ENCODE measurements at regions not wholly inside any gene's neighbourhood (a gene's known extent, or its start where the extent isn't known, plus 50 kb on each side); places are given as distances from the start of the nearest gene placed in this dataset.

DNA sequence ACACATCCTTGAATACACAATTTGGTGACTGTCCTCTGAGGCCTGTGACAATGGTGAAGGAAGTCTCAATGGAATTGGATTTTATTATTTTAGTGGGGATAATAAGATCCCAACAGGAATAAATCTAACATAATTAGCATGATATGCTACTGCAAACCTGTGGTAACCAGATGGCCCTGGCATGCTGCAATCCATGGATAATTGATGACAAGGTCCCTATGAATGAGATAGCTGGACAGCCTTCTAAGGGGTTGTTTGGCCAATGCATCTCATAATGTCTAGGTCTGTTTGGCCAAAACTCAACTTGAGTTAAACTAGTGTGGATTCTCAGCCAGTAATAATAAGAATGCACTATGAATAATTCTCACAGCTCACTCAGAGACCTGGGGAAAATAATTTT is 145.3 kb upstream of the GALNTL6 start:
- DNase-seq = no peak
- no peak overlapping the region for H3K9ac ChIP-seq (ENCODE audit: low read length)
- no peaks in the 10 kb centered on the region for H4K20me1 ChIP-seq (ENCODE audit: insufficient read depth, low read length)
- H3K9me3 ChIP-seq (replicated peaks; ENCODE audit: insufficient read depth, low read length) = no peaks in the 10 kb centered on the region
- no peaks in the 10 kb centered on the region for H3K9me2 ChIP-seq (replicated peaks; ENCODE audit: insufficient read depth, low read length)
- no peak overlapping the region for H3K27ac ChIP-seq (ENCODE audit: low read length)
- no peak for TF ChIP-seq EZH2phosphoT487 (IDR thresholded peaks at IDR 0.05; ENCODE audit: low read length)
- no peak for TF ChIP-seq CTCF (IDR thresholded peaks at IDR 0.05; ENCODE audit: low read length)
- TF ChIP-seq EZH2 (optimal IDR thresholded peaks at IDR 0.05; ENCODE audit: low read depth, low read length) = no peak
- no peak overlapping the region for H3K4me2 ChIP-seq (ENCODE audit: low read depth, low read length)
- no peak overlapping the region for H3K4me3 ChIP-seq (ENCODE audit: low read length)
- no peak overlapping the region for H2AFZ ChIP-seq (ENCODE audit: low read length)
- H3K36me3 ChIP-seq (replicated peaks; ENCODE audit: insufficient read depth, low read length) = no peaks in the 10 kb centered on the region
- no peaks in the 10 kb centered on the region for H3K79me2 ChIP-seq (ENCODE audit: low read length)
- no peaks in the 10 kb centered on the region for H3K4me1 ChIP-seq (ENCODE audit: low read length)
- no peaks in the 10 kb centered on the region for H3F3A ChIP-seq (ENCODE audit: insufficient read depth, low read length)
- no peaks in the 10 kb centered on the region for H3K27me3 ChIP-seq (replicated peaks; ENCODE audit: insufficient read depth, low read length)

GRCh38 chr4:171651071-171651470 is 162.1 kb upstream of the GALNTL6 start:
- no peak overlapping the region for H2AFZ ChIP-seq (ENCODE audit: low read length)
- H3K36me3 ChIP-seq (replicated peaks; ENCODE audit: insufficient read depth, low read length) = no peaks in the 10 kb centered on the region
- no peak overlapping the region for H3K27ac ChIP-seq (ENCODE audit: low read length)
- H3K9me3 ChIP-seq (replicated peaks; ENCODE audit: insufficient read depth, low read length) = no peaks in the 10 kb centered on the region
- no peaks in the 10 kb centered on the region for H3F3A ChIP-seq (ENCODE audit: insufficient read depth, low read length)
- peaks cover 3% of the 10 kb centered on the region; the same call in 1 of the 2 replicates for H3K27me3 ChIP-seq (replicated peaks; ENCODE audit: insufficient read depth, low read length)
- H3K9me2 ChIP-seq (replicated peaks; ENCODE audit: insufficient read depth, low read length) = no peaks in the 10 kb centered on the region
- H3K79me2 ChIP-seq (ENCODE audit: low read length) = no peaks in the 10 kb centered on the region
- DNase-seq = no peak
- H3K4me2 ChIP-seq (ENCODE audit: low read depth, low read length) = no peak overlapping the region
- no peak overlapping the region for H3K4me3 ChIP-seq (ENCODE audit: low read length)
- H4K20me1 ChIP-seq (ENCODE audit: insufficient read depth, low read length) = no peaks in the 10 kb centered on the region
- no peak overlapping the region for H3K9ac ChIP-seq (ENCODE audit: low read length)
- no peaks in the 10 kb centered on the region for H3K4me1 ChIP-seq (ENCODE audit: low read length)
- no peak for TF ChIP-seq EZH2phosphoT487 (IDR thresholded peaks at IDR 0.05; ENCODE audit: low read length)
- no peak for TF ChIP-seq CTCF (IDR thresholded peaks at IDR 0.05; ENCODE audit: low read length)
- no peak for TF ChIP-seq EZH2 (optimal IDR thresholded peaks at IDR 0.05; ENCODE audit: low read depth, low read length)

- Histone ChIP-seq H3K9me2 (replicated peaks; ENCODE audit: insufficient read depth, low read length) (no peaks in the 10 kb centered on the region), H3K9ac (ENCODE audit: low read length) (no peak overlapping the region), H3K9me3 (replicated peaks; ENCODE audit: insufficient read depth, low read length) (no peaks in the 10 kb centered on the region), H2AFZ (ENCODE audit: low read length) (no peak overlapping the region), H3F3A (ENCODE audit: insufficient read depth, low read length) (no peaks in the 10 kb centered on the region; the same call in 1 of the 2 replicates), H3K4me1 (ENCODE audit: low read length) (no peaks in the 10 kb centered on the region), H3K27me3 (replicated peaks; ENCODE audit: insufficient read depth, low read length) (peaks cover 4% of the 10 kb centered on the region; the same call in 1 of the 2 replicates), H3K4me2 (ENCODE audit: low read depth, low read length) (no peak overlapping the region), H3K79me2 (ENCODE audit: low read length) (no peaks in the 10 kb centered on the region), H4K20me1 (ENCODE audit: insufficient read depth, low read length) (no peaks in the 10 kb centered on the region), H3K36me3 (replicated peaks; ENCODE audit: insufficient read depth, low read length) (no peaks in the 10 kb centered on the region), H3K4me3 (ENCODE audit: low read length) (no peak overlapping the region), H3K27ac (ENCODE audit: low read length) (no peak overlapping the region)
- TF ChIP-seq EZH2 (optimal IDR thresholded peaks at IDR 0.05; ENCODE audit: low read depth, low read length) (no peak), CTCF (IDR thresholded peaks at IDR 0.05; ENCODE audit: low read length) (0 out of 2 replicates have a peak, but pooled peaks have one; percentile 14)
- no peak for DNase-seq
Observed at GRCh38 chr4:171650543-171650942, 162.7 kb upstream of the GALNTL6 start.
